SK-N-SH (cell line): ENCODE measurements at regions not wholly inside any gene's neighbourhood (a gene's known extent, or its start where the extent isn't known, plus 50 kb on each side); places are given as distances from the start of the nearest gene placed in this dataset.

ENCODE experiments used
- CHD2 ChIP-seq: fragments of 150-350 bp; IDR thresholded peaks from 2 replicates; pipeline ENCODE4 v1.6.1; 2018; ENCODE audit warnings: low read length; ENCODE audit not compliant: partially characterized antibody
- EP300 ChIP-seq, 2 experiments: IDR thresholded peaks; 2 replicates each; pipeline versions ENCODE4 v1.4.0 to v1.6.1; 2012; ENCODE audit warnings: borderline replicate concordance in 1 of 2, low read depth in 1 of 2, low read length in 1 of 2
- EZH2phosphoT487 ChIP-seq: fragments of 200-600 bp; sonication (generic); IDR thresholded peaks from 2 replicates; pipeline ENCODE4 v1.6.1; 2017; ENCODE audit warnings: low read depth, mixed run types, mild to moderate bottlenecking, antibody characterized with exemption, moderate library complexity, borderline replicate concordance
- POLR2AphosphoS5 ChIP-seq: IDR thresholded peaks from 2 replicates; pipeline ENCODE4 v1.6.1; 2012; ENCODE audit warnings: low read depth, low read length
- RCOR1 ChIP-seq: fragments of 150-350 bp; IDR thresholded peaks from 2 replicates; pipeline ENCODE4 v1.6.1; 2017; ENCODE audit warnings: antibody characterized with exemption, low read length
- TAF1 ChIP-seq: IDR thresholded peaks from 2 replicates; pipeline ENCODE4 v1.6.1; 2012; ENCODE audit warnings: low read depth, mild to moderate bottlenecking, low read length, moderate library complexity, borderline replicate concordance
- TEAD4 ChIP-seq: IDR thresholded peaks from 2 replicates; pipeline ENCODE4 v1.4.0; 2012; ENCODE audit warnings: mild to moderate bottlenecking, borderline replicate concordance; ENCODE audit not compliant: insufficient read depth
- TF ChIP-seq, protein P1 (sequence below): fragments of 200-600 bp; sonication (generic); IDR thresholded peaks from 2 replicates; pipeline ENCODE4 v1.6.1; 2017; ENCODE audit warnings: antibody characterized with exemption, mild to moderate bottlenecking, moderate library complexity
- TF ChIP-seq, protein P2 (sequence below): IDR thresholded peaks from 2 replicates; pipeline ENCODE4 v1.6.1; 2012; ENCODE audit warnings: mild to moderate bottlenecking, low read depth, low read length, moderate library complexity

DNA sequence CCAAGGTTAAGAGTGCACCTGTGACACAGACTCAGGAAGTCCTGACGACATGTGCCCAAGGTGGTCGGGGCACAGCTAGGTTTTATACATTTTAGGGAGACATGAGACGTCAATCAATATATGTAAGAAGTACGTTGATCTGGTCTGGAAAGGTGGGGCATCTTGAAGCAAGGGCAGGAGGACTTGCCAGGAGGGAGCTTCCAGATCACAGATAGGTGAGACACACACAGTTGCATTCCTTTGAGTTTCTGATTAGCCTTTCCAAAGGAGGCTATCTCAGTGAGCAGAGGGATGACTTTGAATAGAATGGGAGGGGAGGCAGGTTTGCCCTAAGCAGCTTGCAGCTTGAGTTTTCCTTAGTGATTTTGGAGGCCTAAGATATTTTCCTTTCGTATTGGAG is 257.4 kb downstream of the CGGBP1 start:
- TF ChIP-seq TEAD4 (no peak), EP300 (IDR thresholded peaks at IDR 0.05; ENCODE audit: borderline replicate concordance in 1 of 2, low read depth in 1 of 2, low read length in 1 of 2) (no peak), RCOR1 (no peak), CHD2 (no peak), POLR2AphosphoS5 (no peak), EZH2phosphoT487 (no peak), TAF1 (no peak)
- TF ChIP-seq, protein P1, sequence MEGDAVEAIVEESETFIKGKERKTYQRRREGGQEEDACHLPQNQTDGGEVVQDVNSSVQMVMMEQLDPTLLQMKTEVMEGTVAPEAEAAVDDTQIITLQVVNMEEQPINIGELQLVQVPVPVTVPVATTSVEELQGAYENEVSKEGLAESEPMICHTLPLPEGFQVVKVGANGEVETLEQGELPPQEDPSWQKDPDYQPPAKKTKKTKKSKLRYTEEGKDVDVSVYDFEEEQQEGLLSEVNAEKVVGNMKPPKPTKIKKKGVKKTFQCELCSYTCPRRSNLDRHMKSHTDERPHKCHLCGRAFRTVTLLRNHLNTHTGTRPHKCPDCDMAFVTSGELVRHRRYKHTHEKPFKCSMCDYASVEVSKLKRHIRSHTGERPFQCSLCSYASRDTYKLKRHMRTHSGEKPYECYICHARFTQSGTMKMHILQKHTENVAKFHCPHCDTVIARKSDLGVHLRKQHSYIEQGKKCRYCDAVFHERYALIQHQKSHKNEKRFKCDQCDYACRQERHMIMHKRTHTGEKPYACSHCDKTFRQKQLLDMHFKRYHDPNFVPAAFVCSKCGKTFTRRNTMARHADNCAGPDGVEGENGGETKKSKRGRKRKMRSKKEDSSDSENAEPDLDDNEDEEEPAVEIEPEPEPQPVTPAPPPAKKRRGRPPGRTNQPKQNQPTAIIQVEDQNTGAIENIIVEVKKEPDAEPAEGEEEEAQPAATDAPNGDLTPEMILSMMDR, result no peak
- TF ChIP-seq, protein P2, sequence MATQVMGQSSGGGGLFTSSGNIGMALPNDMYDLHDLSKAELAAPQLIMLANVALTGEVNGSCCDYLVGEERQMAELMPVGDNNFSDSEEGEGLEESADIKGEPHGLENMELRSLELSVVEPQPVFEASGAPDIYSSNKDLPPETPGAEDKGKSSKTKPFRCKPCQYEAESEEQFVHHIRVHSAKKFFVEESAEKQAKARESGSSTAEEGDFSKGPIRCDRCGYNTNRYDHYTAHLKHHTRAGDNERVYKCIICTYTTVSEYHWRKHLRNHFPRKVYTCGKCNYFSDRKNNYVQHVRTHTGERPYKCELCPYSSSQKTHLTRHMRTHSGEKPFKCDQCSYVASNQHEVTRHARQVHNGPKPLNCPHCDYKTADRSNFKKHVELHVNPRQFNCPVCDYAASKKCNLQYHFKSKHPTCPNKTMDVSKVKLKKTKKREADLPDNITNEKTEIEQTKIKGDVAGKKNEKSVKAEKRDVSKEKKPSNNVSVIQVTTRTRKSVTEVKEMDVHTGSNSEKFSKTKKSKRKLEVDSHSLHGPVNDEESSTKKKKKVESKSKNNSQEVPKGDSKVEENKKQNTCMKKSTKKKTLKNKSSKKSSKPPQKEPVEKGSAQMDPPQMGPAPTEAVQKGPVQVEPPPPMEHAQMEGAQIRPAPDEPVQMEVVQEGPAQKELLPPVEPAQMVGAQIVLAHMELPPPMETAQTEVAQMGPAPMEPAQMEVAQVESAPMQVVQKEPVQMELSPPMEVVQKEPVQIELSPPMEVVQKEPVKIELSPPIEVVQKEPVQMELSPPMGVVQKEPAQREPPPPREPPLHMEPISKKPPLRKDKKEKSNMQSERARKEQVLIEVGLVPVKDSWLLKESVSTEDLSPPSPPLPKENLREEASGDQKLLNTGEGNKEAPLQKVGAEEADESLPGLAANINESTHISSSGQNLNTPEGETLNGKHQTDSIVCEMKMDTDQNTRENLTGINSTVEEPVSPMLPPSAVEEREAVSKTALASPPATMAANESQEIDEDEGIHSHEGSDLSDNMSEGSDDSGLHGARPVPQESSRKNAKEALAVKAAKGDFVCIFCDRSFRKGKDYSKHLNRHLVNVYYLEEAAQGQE, result no peak
